ENCODE measurements at regions not wholly inside any gene's neighbourhood (a gene's known extent, or its start where the extent isn't known, plus 50 kb on each side); places are given as distances from the start of the nearest gene placed in this dataset.
"Not testable (repeated sequence)": the region's sequence is repeated elsewhere in the genome, so short reads cannot be mapped to it uniquely, and the experiment has no call there.

DNA sequence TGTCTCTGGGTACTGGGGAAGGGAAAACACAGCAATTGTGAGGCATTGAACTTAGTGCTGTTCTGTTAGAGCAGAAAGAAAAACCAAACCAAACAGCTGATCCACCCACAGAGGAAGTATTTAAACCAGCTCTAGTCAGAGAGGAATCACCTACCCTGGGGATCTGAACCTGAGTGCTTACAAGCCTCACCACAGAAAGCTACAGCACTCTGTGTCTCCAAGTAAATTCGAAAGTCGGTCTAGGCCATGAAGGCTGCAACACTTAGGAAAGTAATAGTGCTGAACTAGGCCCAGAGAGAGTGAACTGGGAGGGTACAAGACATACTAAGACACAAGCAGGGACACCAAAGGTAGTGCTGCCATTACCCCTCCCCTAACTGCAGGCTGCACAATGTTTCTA, 142.2 kb upstream of the CXorf51A start:
- Histone ChIP-seq H3K27me3 (ENCODE audit: control insufficient read depth, insufficient read depth, low read length, poor library complexity, severe bottlenecking) (no peaks in the 10 kb centered on the region), H3K9me3 (ENCODE audit: control insufficient read depth, low read length) (peaks cover 4% of the 10 kb centered on the region), H3K4me3 (ENCODE audit: low read length) (no peak overlapping the region), H3K36me3 (ENCODE audit: control insufficient read depth, insufficient read depth, low read length) (no peaks in the 10 kb centered on the region), H3K27ac (ENCODE audit: low read depth, low read length) (no peak overlapping the region), H3K9ac (ENCODE audit: extremely low read depth, low read length, poor library complexity, severe bottlenecking) (no peak overlapping the region), H3K4me1 (ENCODE audit: control insufficient read depth, insufficient read depth, low read length) (no peaks in the 10 kb centered on the region)
- Mint-ChIP-seq H3K9me3 (peaks cover 61% of the 10 kb centered on the region), H3K36me3 (ENCODE audit: low read depth) (no peaks in the 10 kb centered on the region), H3K4me3 (no peak overlapping the region), H3K27ac (no peak overlapping the region), H3K4me1 (no peaks in the 10 kb centered on the region), H3K27me3 (ENCODE audit: insufficient read depth) (no peaks in the 10 kb centered on the region)
- TF ChIP-seq, protein P1, sequence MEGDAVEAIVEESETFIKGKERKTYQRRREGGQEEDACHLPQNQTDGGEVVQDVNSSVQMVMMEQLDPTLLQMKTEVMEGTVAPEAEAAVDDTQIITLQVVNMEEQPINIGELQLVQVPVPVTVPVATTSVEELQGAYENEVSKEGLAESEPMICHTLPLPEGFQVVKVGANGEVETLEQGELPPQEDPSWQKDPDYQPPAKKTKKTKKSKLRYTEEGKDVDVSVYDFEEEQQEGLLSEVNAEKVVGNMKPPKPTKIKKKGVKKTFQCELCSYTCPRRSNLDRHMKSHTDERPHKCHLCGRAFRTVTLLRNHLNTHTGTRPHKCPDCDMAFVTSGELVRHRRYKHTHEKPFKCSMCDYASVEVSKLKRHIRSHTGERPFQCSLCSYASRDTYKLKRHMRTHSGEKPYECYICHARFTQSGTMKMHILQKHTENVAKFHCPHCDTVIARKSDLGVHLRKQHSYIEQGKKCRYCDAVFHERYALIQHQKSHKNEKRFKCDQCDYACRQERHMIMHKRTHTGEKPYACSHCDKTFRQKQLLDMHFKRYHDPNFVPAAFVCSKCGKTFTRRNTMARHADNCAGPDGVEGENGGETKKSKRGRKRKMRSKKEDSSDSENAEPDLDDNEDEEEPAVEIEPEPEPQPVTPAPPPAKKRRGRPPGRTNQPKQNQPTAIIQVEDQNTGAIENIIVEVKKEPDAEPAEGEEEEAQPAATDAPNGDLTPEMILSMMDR (conservative IDR thresholded peaks at IDR 0.05), result no peak
- DNase-seq, result no peak
- WGBS, 2 experiments (ENCODE audit: insufficient coverage in 1 of 2, insufficient read length in 1 of 2), result 94% methylated on average over 2 of the region's 2 CpGs; no CpG with 5 or more reads in 1 of the 2 experiments

DNA sequence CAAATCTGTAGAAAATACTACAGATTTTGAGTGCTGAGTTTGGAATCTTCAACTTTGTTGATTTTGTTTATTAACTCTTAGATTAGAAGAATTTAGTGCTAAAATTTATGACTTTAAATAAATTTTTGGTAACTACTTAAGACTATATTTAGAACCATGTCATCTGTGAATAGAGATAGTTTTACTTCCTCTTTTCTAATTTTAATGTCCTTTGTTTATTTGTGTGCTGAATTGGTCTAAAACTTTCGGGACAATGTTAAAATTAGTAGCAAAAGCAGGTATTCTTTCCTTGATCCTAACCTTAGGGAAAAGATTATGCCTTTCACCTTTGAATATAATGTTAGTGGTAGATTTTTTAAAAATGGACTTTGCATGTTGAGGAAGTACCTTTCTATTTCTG, 119.7 kb upstream of the CXorf51A start:
- Histone ChIP-seq H3K9me3 (ENCODE audit: control insufficient read depth, low read length) (no peaks in the 10 kb centered on the region), H3K27me3 (ENCODE audit: control insufficient read depth, insufficient read depth, low read length, poor library complexity, severe bottlenecking) (no peaks in the 10 kb centered on the region), H3K9ac (ENCODE audit: extremely low read depth, low read length, poor library complexity, severe bottlenecking) (no peak overlapping the region), H3K4me1 (ENCODE audit: control insufficient read depth, insufficient read depth, low read length) (no peaks in the 10 kb centered on the region), H3K4me3 (ENCODE audit: low read length) (no peak overlapping the region), H3K36me3 (ENCODE audit: control insufficient read depth, insufficient read depth, low read length) (no peaks in the 10 kb centered on the region), H3K27ac (ENCODE audit: low read depth, low read length) (no peak overlapping the region)
- TF ChIP-seq, protein P1 (conservative IDR thresholded peaks at IDR 0.05), result no peak
- 75% methylated on average over 1 of the region's 1 CpG; no CpG with 5 or more reads in 1 of the 2 experiments for WGBS, 2 experiments (ENCODE audit: insufficient coverage in 1 of 2, insufficient read length in 1 of 2)
- no peak for DNase-seq
- no peaks in the 10 kb centered on the region for H3K36me3 Mint-ChIP-seq (ENCODE audit: low read depth)
- H3K27me3 Mint-ChIP-seq (ENCODE audit: insufficient read depth), result no peaks in the 10 kb centered on the region
- H3K4me1 Mint-ChIP-seq, result no peaks in the 10 kb centered on the region
- peaks cover 38% of the 10 kb centered on the region for H3K9me3 Mint-ChIP-seq
- no peak overlapping the region for H3K4me3 Mint-ChIP-seq
- H3K27ac Mint-ChIP-seq, result no peak overlapping the region

DNA sequence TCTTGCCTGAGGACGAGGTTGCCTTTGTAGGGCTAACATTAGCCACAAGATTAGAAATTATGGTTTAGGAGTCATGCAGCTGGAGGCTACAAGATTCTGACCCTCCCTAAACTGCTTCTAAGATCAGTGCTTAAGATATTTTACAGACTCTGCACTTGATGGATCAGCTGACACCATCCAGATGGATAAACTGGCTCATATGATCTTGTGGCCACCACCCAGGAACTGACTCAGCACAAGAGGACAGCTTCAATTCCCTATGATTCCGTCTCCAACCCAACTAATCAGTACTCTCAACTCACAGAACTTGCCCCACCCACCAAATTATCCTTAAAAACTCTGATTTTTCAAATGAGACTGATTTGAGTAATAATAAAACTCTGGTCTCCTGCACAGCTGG, 118.5 kb upstream of the CXorf51A start:
- H3K36me3 Mint-ChIP-seq (ENCODE audit: low read depth); H3K27ac ChIP-seq (ENCODE audit: low read depth, low read length); H3K27ac Mint-ChIP-seq; H3K4me3 ChIP-seq (ENCODE audit: low read length); DNase-seq; H3K4me1 Mint-ChIP-seq; H3K27me3 Mint-ChIP-seq (ENCODE audit: insufficient read depth); H3K4me1 ChIP-seq (ENCODE audit: control insufficient read depth, insufficient read depth, low read length); H3K4me3 Mint-ChIP-seq; H3K9me3 ChIP-seq (ENCODE audit: control insufficient read depth, low read length); H3K9ac ChIP-seq (ENCODE audit: extremely low read depth, low read length, poor library complexity, severe bottlenecking); H3K27me3 ChIP-seq (ENCODE audit: control insufficient read depth, insufficient read depth, low read length, poor library complexity, severe bottlenecking); H3K36me3 ChIP-seq (ENCODE audit: control insufficient read depth, insufficient read depth, low read length): not testable (repeated sequence)
- WGBS, 2 experiments (ENCODE audit: insufficient coverage in 1 of 2, insufficient read length in 1 of 2), result 43 to 74% methylated on average over 1 to 2 of the region's 2 CpGs
- H3K9me3 Mint-ChIP-seq, result peaks cover 37% of the 10 kb centered on the region

DNA sequence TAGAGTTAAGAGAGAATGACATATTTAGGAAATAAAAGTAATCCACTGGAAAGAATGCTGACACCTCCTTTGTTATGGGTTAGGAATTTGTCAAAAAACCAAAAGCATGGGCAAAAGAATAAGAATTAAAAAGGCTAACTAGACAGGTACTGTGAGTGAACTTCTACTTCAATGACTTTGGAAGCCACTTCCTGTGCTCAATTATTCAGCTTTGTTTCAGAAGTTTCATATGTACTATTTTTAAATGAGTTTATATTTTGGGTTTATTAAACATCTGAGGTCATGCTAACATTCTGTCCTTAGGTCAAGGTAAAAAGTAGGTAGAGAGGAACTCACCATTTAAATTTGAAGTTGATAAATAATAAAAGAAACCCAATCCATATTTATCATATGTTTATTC, 106.7 kb upstream of the CXorf51A start:
- Histone ChIP-seq H3K4me3 (ENCODE audit: low read length) (no peak overlapping the region), H3K27ac (ENCODE audit: low read depth, low read length) (no peak overlapping the region), H3K27me3 (ENCODE audit: control insufficient read depth, insufficient read depth, low read length, poor library complexity, severe bottlenecking) (no peaks in the 10 kb centered on the region), H3K4me1 (ENCODE audit: control insufficient read depth, insufficient read depth, low read length) (no peaks in the 10 kb centered on the region), H3K9me3 (ENCODE audit: control insufficient read depth, low read length) (no peaks in the 10 kb centered on the region), H3K9ac (ENCODE audit: extremely low read depth, low read length, poor library complexity, severe bottlenecking) (no peak overlapping the region), H3K36me3 (ENCODE audit: control insufficient read depth, insufficient read depth, low read length) (no peaks in the 10 kb centered on the region)
- no peaks in the 10 kb centered on the region for H3K27me3 Mint-ChIP-seq (ENCODE audit: insufficient read depth)
- TF ChIP-seq, protein P1 (conservative IDR thresholded peaks at IDR 0.05), result no peak
- H3K4me3 Mint-ChIP-seq, result no peak overlapping the region
- peaks cover 49% of the 10 kb centered on the region for H3K9me3 Mint-ChIP-seq
- no peak for DNase-seq
- no peaks in the 10 kb centered on the region for H3K4me1 Mint-ChIP-seq
- no peak overlapping the region for H3K27ac Mint-ChIP-seq
- no peaks in the 10 kb centered on the region for H3K36me3 Mint-ChIP-seq (ENCODE audit: low read depth)

Data from endodermal cell (in vitro differentiated cells).